Superior temporal gyrus (tissue), 1 donor: ENCODE measurements at regions not wholly inside any gene's neighbourhood (a gene's known extent, or its start where the extent isn't known, plus 50 kb on each side); places are given as distances from the start of the nearest gene placed in this dataset.
"Not testable (repeated sequence)": the region's sequence is repeated elsewhere in the genome, so short reads cannot be mapped to it uniquely, and the experiment has no call there.

Source experiments
- DNase-seq: peaks from one replicate; pipeline ENCODE4 v3.0.0-alpha.2; 2016; ENCODE audit errors: extremely low spot score

- DNase-seq = no peak
Measured at GRCh38 chr6:6091608-6092002, 84.9 kb upstream of the NRN1 start.

GRCh38 chr6:6090861-6091607 is 84.3 kb upstream of the NRN1 start:
- DNase-seq = no peak

DNA sequence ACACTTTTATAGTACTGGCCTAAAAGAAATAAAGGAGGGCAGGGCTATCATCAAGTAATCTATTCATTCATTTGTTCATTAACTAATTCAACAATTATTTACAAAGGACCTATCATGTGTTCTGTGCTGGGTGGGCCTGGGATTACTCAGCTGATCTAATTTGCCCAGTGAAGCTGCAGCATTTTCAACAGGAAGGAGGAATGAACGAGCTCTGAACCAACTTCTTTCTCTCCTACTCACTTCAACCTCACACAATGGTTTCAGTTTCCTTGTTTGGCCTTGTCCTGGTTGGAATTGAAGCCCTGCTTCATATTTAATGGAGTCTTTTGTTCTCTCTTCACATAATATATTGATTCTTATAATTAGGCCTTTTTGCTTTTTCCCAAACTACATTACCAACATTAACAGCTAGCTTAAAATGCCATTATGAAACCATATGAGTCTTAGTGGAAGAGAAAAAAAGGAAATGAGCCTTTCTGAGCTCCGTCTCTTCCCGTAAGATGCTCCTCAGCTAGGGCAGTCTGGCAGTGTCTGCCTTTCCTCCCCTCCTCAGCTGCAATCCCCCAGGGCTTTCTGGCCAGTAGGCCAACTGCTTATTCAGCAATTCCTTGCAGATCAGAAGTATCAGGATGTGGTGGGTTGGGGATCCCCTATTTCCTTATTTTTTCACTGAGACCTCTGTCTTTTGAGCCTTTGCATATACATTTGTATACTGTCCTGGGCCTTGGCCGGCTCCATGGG is 79.4 kb upstream of the NRN1 start:
- no peak for DNase-seq

- no peak for DNase-seq
Measured at GRCh38 chr6:6080975-6081374, 74.2 kb upstream of the NRN1 start.

- no peak for DNase-seq
Measured at GRCh38 chr6:6074190-6074589, 67.5 kb upstream of the NRN1 start.

- DNase-seq = not testable (repeated sequence)
Measured at GRCh38 chr6:6068157-6068556, 61.4 kb upstream of the NRN1 start.

DNA sequence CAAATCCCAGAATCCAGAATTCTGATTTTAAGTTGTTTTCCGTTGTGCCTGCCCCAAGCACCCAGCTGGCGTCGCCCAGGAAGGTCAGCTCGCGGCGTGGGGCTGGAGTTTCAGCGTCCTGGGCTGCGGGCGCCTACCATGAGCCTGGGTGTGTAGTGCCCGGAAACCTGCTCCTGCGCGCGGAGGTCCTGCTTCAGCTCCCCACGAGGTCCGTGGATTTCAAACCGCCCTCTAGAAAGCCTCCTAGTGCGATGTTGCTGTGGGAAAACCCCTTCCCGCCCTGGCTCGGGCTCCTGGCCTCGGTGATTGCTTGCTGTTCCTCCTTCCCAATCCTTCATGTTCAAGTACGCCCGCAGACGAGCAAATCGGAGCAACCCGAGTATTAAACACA is 51.3 kb upstream of the NRN1 start:
- no peak for DNase-seq

DNA sequence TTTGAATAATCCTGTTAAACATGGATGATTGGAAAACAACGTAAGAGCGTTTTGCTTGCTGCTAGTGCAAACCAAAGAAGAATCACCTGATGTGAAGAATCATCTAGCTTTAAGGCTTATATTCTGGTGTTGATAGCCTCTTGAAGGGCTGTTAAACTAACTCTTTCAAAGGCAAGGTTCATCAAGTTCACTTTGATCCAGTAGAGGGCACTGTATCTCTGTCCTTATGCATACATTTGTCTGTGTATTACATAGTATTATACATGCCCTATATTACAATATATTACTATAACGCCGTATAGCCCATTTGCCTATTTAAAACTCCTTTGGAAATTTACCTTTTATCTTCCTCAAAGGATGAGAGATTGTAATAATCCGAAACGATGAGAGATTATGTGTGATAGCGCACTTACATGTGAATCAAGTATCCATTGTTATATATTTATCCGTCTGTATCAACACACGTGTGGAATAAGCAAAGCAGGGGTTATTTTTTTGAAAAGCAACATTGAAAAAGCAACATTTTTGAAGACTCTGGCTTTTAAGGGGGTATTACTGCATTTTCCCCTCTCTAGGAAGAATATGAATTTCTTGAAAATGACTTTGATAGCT is 50.8 kb upstream of the NRN1 start:
- peak; percentile 88 for DNase-seq
